ENCODE measurements at regions not wholly inside any gene's neighbourhood (a gene's known extent, or its start where the extent isn't known, plus 50 kb on each side); places are given as distances from the start of the nearest gene placed in this dataset.

GRCh38 chr14:65360144-65360784, 52.3 kb upstream of the FUT8 start:
- DNase-seq, result no peak

- DNase-seq, result no peak
These were observed 50.6 kb upstream of the FUT8 start for GRCh38 chr14:65361920-65362319.
